ENCODE measurements at regions not wholly inside any gene's neighbourhood (a gene's known extent, or its start where the extent isn't known, plus 50 kb on each side); places are given as distances from the start of the nearest gene placed in this dataset.
"Not testable (repeated sequence)": the region's sequence is repeated elsewhere in the genome, so short reads cannot be mapped to it uniquely, and the experiment has no call there.

DNA sequence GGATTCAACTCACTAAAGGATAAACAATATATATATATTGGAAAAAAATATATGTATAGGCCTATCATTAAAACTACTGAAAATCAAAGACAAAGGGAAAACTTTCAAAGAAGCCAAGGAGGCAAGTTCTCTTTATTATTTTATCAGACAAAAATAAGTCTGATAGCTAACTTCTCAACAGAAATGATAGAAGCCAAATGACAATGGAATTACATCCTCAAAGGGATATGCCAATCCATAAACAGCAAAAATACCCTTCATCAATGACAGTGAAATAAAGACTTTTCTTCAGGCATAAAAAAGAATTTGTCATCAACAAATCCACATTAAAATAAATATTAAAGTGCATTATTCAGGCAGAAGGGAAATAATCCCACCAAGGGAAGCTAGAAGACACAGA lies 393.4 kb downstream of the ZFHX3 start:
- DNase-seq: no peak

DNA sequence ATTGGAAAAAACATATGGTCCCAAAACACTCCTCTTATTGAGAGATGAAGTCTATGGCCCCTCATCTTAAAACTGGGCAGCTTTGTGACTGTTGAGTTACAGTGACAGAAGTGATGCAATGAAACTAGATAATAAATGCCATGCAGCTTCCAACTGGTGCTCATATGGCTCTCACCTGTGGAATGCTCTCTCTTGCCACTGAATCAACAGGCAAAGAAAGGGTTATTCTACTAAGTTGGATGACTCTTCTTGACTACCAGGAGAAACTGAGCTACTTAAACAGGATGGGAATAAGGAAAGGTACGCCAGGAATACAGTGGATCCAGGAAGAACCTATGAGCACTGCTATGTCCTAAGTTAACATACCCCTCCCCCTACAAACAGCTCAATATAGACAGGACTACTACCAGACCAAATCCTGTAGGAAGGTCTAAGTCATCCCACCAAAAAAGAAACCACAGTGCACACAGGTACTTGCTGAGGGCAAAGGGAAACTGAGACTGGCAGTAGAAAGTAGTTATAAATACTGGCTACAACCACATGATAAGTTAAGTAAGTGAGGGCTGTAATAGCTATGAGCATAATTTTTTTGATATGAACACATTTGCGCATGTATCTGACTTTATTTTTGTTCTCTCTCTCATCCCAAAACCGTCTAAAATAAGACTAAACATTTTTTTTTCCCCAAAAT lies 398.5 kb downstream of the ZFHX3 start:
- no peak for DNase-seq

DNA sequence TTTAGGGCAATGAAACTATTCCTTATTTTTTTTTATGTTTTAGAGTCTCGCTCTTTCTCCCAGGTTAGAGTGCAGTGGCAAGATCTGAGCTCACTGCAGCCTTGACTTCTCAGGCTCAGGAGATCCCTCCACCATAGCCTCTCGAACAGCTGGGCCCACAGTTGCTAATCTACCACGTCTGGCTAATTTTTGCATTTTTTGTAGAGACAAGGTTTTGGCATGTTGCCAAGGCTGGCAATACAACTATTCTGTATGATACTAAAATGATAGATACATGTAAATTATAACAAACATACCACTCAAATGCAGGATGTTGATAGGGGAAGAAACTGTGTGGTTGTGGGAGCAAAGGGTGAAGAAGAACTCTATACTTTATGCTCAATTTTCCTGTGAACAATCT lies 401.3 kb downstream of the ZFHX3 start:
- DNase-seq: peak; percentile 19

DNA sequence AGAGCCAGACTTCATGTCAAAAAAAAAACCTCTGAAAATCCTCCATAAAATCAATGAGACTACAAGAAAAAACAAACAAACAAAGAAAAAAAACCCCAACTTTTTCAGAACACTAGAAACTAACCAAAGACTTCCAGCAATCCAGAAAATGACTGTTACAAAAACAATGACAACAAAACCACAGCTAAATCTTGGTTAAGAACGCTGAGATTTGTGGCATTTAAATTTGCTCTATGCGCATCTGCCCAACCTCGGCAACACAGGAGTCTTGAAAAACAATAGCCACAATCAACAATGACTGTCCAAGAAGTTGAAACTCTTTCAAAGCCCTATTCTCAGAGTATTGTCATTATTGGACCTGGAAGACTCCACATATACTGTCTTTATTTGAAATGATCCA lies 402.4 kb downstream of the ZFHX3 start:
- no peak for DNase-seq

DNA sequence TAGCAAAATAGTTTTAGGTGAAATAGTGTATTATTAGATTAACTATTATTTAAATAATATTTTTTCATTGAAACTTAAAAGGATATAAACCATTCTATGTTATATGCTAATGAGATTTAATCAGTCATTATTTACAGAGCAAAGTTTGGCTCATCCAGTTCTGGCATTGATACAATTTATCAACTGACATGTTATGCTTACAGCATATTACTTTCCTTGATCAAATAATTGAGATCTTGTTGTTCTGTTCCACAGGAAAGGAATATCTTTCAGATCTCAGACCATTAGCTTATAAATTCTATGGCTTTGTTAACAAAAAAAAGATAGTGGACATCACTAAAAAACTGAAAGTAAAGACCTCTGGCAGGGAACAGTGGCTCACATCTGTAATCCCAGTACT lies 403.0 kb downstream of the ZFHX3 start:
- no peak for DNase-seq

DNA sequence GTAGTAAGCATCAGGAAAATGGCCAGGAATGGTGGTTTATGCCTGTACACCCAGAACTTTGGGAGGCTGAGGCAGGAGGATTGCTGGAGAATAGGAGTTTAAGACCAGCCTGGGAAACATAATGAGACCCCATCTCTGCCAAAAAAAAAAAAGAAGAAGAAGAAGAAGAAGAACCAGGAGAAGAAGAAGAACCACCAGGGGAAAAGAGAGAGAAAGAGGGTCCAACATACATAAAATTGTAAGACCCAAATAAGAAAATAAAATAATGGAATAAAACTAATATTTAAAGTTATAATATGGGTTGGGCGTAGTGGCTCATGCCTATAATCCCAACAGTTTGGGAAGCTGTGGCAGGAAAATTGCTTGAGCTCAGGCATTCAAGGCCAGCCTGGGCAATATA lies 408.4 kb downstream of the ZFHX3 start:
- DNase-seq: no peak

DNA sequence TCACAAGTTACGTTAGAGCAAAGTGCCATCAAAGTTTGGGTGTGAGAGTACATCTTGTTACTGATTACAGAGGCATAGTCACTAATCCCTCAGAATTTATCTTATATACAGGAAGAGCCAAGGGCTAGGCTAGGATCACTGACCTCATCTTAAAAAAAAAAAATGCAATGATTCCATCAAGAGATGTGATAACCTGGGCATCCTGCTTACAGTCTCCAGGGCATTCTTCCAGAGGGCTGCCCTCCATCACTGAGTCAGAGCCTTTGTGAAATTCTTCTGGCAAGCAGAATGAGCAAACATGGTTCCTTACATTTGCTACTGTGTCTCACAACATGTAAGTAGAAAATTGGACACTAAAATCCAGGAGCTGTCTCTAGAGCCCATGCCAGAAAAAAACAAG lies 410.6 kb downstream of the ZFHX3 start:
- DNase-seq: no peak

DNA sequence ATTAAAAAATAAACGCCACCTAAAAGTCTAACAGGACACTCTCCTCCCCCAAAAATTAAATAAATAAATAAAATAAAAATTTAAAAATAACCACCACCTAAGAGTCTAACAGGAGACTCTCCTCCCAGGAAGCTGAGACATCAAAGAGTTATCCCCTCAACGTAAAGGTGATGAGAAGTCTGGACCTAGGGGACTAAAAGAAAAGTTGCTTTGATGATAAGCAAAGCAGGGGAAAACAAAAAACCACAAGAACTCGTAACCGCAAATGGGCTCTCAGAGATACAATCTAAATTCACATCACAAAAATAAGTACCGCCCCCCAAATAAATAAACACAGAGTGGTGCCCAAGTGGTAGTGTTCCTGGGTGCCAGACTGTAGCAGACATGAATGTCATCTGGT lies 412.2 kb downstream of the ZFHX3 start:
- no peak for DNase-seq

DNA sequence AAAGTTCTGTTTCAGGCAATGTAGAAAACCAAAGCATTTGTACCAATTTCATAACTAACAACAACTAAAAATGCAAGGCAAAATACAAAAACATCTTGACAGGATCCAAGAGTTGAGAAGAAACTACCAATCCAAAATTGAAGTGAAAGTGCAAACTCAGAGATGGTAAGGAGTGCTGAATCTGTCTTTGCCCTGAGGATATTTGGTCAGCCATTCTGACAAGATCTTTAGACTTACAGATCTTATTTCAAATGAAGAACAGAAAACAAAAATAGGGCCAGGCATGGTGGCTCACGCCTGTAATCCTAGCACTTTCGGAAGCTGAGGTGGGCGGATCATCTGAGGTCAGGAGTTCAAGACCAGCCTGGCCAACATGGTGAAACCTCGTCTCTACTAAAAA lies 412.8 kb downstream of the ZFHX3 start:
- DNase-seq: no peak

DNA sequence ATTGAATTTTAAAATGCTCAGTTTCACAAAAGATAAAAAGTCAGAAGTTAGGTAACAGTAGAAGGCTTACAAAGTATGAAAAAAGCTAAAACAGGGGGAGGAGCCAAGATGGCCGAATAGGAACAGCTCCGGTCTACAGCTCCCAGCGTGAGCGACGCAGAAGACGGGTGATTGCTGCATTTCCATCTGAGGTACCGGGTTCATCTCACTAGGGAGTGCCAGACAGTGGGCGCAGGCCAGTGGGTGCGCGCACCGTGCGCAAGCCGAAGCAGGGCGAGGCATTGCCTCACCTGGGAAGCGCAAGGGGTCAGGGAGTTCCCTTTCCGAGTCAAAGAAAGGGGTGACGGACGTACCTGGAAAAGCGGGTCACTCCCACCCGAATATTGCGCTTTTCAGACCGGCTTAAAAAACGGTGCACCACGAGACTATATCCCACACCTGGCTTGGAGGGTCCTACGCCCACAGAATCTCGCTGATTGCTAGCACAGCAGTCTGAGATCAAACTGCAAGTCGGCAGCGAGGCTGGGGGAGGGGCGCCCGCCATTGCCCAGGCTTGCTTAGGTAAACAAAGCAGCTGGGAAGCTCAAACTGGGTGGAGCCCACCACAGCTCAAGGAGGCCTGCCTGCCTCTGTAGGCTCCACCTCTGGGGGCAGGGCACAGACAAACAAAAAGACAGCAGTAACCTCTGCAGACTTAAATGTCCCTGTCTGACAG lies 420.6 kb downstream of the ZFHX3 start:
- DNase-seq: not testable (repeated sequence)

DNA sequence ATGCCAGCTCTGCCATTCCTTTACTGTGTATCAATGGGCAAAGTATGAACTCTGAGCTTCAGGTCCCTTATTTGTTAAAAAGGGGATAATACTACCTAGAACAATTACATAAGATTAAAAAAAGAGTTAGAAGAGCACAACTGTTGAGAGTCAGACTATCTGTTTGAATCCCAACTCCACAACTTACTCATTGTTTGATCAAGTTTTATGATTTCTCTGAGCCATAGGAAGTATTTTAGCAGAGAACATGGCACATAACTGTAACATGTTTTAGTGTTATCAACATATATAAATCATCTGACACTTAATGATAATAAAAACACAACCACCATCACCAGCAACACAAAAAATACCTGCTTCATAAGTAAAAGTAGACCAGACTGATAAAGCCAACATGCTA lies 421.3 kb downstream of the ZFHX3 start:
- no peak for DNase-seq

DNA sequence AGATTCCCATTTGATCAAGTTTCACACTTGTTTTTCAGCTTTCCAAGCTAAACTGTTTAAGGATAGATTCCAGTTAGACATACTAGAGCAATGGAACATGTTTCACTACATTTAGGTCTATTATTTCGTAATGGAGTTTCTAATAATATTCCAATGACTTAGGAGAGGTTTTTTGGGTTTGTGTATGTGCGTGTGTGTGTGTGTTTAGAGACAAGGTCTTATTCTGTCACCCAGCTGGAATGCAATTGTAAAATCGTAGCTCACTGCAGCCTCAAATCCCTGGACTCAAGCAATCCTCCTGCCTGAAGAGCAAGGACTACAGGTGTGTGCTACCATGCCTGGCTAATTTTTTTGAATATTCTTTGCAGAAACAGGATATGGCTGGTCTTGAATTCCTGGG lies 426.3 kb downstream of the ZFHX3 start:
- DNase-seq: no peak

DNA sequence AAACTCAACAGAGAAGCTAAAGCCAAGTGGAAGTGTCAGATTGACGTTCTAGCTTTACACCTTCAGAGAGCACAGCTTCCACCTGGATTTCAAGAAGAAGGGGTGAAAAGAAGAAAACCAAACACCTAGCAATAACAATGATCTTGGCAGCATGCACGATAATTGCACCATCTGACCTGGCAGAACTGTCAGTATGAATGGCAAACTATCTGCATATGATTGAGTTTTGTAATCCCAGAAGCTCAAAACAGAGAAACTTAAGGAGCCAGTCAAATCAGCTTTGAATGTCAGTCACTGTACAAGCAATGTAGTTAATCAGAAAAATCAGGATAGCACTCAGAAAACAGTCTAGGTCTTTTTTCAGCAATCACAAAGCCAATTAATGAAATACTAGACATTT lies 427.1 kb downstream of the ZFHX3 start:
- DNase-seq: no peak

DNA sequence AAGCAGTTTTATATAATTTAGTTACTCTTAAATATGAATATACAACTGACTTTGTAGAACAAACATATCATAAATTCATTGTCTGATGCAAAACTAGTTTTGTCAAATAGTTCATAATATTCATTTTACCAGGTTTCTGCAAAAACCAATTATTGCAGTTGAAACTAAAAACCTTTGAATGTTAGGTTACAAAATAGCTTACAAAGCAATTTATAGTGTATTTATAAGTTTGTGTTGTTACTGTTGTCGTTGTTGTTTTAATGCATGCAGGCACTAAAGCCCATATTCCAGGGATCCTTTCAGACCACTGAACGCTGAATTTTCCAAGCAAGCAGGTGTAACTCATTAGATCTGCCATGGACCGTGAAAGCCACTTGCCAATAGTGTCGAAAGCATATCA lies 427.6 kb downstream of the ZFHX3 start:
- DNase-seq: no peak

DNA sequence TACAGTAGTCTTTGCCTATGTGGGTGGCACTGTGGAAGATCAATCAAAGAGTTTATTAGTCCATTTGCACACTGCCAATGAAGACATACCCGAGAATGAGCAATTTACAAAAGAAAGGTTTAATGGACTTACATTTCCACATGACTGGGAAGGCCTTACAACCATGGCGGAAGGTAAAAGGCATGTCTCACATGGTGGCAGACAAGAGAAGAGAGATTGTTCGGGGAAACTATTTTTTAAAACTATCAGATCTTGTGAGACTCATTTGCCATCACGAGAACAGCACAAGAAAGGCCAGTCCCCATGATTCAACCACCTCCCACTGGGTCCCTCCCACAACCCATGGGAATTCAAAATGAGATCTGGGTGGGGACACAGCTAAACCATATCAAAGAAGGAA lies 432.1 kb downstream of the ZFHX3 start:
- DNase-seq: no peak

DNA sequence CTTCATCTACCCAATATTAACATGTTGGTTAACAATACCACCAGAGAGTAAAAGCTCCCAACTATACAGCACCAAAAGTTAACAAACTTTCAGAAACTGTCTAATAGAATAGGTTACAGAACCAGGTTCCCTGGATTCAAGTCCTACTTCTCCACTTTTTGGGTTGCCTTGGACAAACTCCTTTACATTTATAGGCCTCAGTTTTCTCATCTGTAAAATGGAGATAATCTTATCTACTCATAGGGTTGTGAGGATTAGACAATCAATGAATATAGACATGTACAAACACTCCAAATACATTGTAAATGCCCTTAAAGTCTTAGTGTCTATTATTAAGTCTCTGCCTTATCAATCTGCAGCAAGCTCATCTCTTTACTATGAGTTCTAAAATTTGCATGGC lies 435.2 kb downstream of the ZFHX3 start:
- no peak for DNase-seq

DNA sequence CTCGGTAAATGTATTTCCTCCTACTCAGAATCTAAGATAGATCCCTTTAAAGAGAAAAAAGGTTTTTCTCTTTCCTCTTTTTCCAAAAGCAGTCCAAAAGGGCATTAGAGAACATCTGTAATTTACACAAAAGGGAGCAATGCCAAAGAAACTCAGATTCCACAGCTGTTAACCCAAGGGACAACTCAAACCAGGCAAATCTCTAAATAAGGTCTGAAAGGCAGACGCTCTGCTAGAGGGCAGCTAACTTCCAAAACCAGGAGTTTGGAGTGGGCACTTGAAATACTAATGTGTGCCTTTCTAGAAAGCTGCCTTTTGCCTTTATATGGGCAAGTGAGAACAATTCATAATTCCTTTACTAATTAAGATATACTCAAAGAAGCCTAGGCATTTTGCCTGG lies 435.7 kb downstream of the ZFHX3 start:
- DNase-seq: peak; percentile 46

DNA sequence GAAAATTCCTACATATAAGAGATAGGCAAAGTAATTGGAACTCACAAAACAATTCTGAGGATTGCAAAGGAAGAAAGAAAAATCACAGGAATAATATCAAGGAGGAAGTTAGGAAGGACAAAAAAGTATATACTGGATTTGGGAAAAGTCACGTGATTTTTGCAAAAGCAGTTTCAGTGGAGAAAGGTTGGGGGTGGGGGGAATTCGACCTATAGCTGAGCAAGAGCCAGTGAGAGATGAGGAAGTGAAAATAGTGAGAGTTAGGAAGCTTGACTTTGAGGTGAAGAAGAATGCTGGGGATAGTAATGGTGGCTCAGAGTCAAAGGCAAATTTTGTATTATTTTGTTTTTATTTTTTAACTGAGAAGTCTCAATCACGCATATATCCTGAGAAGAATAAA lies 438.0 kb upstream of the PMFBP1 start:
- no peak for DNase-seq

DNA sequence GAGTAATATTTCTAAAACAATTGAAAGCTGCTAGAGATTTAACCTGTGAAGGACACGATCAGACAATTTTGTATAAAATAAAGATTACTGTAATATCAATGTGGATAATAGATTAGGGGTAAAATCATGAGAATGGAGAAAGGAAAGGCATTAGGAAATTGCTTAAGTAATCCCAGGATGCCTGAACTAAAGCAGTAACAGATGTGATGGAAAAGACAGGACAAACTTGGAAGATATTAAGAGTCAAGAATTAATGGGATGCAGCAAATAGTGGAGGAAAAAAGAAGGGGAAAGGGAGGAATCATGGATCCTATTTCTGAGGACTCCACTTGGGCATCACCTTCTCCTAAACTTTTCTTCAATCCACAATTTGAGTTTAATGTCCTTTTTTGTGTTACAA lies 437.1 kb upstream of the PMFBP1 start:
- no peak for DNase-seq

DNA sequence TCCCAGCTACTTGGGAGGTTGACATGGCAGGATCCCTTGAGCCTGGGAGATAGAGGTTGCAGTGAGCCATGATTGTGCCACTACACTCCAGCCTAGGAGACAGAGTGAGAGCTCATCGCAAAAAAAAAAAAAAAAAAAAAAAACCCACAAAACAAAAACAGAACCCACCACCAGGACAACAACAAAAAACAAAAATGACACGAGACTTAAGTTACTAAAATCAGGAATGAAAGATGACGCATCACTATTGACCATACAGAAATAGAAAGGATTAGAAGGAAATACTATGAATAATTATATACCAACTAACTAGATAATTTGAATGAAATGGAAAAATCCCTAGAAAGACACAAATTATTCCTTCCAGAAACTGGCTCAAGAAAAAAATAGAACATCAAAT lies 432.4 kb upstream of the PMFBP1 start:
- DNase-seq: no peak

DNA sequence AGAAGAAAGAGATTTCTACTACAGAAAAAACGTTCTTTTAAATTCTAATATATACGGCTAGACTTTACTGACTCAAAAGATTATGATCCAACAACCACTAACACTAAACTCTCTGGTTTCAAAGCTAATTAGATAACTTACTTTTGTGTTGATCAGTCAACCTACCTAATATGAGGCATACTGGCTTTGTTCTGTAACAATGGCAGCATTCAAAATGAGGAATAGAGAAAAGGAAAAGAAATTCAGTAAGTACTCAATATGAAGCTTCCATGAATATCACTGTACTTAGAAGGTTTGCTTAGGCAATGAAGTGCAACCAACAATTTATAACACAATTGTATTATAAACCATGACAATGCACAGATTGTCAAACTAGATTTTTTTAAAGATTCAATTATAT lies 430.5 kb upstream of the PMFBP1 start:
- DNase-seq: no peak

DNA sequence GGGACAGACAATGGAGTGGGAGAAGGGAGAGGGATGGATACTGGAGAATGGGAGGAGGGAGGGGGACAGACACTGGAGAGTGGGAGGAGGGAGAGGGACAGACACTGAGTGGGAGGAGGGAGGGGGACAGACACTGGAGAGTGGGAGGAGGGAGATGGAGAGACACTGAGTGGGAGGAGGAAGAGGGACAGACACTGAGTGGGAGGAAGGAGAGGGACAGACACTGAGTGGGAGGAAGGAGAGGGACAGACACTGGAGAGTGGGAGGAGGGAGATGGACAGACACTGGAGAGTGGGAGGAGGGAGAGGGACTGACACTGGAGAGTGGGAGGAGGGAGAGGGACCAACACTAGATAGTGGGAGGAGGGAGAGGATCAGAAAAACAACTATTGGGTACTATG lies 426.7 kb upstream of the PMFBP1 start:
- DNase-seq: no peak

DNA sequence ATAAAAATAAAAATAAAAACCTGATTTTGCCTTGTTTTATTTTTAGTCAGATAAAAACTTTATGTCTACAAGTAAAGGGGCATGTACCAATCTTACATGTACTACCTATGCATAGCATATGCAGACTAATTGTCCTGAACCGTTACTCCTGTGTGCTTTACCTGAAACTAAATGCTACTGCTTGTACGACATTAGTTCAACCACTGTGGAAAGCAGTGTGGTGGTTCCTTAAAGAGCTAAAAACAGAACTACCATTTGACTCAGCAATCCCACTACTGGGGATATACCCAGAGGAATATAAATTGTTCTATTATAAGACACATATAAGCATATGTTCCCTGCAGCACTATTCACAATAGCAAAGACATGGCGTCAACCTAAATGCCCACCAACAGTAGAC lies 426.0 kb upstream of the PMFBP1 start:
- no peak for DNase-seq

DNA sequence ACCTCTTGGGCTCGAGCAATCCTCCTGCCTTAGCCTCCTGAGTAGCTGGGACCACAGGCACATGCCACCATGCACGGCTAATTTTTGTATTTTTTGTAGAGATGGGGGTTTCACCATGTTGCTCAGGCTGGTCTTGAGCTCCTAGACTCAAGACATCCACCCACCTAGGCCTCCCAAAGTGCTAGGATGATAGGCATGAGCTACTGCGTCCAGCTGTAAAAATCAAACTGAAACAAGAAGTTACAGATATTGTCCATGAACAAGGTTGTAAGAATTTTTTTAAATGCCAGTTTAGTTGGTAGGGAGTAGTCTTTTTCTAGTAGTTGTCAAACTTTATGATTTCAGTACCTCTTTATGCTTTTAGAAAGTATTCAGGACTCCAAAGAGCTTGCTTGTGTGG lies 424.4 kb upstream of the PMFBP1 start:
- no peak for DNase-seq

All from right hindlimb (tissue), 1 donor.